HG02571 (cell line): ENCODE measurements at regions not wholly inside any gene's neighbourhood (a gene's known extent, or its start where the extent isn't known, plus 50 kb on each side); places are given as distances from the start of the nearest gene placed in this dataset.

Experiments used
- ATAC-seq: cut with Tn5 transposase; IDR thresholded peaks from one replicate; pipeline ENCODE4 v1.9.1; 2021; ENCODE audit warnings: mild to moderate bottlenecking, moderate library complexity; ENCODE audit not compliant: unreplicated experiment

GRCh38 chr2:138175066-138175465 is 210.8 kb downstream of the HNMT start:
- no peak for ATAC-seq

- no peak for ATAC-seq
These were observed 212.7 kb downstream of the HNMT start for GRCh38 chr2:138176862-138177439.

GRCh38 chr2:138177693-138178092 is 213.4 kb downstream of the HNMT start:
- no peak for ATAC-seq

GRCh38 chr2:138180692-138181386 is 216.6 kb downstream of the HNMT start:
- no peak for ATAC-seq

GRCh38 chr2:138182250-138182936 is 218.1 kb downstream of the HNMT start:
- ATAC-seq, result no peak

- no peak for ATAC-seq
These were observed 218.7 kb downstream of the HNMT start for GRCh38 chr2:138182937-138183312.

GRCh38 chr2:138183705-138184104 is 219.4 kb downstream of the HNMT start:
- no peak for ATAC-seq

- ATAC-seq, result no peak
These were observed 220.2 kb downstream of the HNMT start for GRCh38 chr2:138184428-138184827.

- no peak for ATAC-seq
These were observed 221.6 kb downstream of the HNMT start for GRCh38 chr2:138185827-138186226.

- ATAC-seq, result no peak
These were observed 222.9 kb downstream of the HNMT start for GRCh38 chr2:138187221-138187620.

GRCh38 chr2:138190999-138191398 is 226.7 kb downstream of the HNMT start:
- ATAC-seq, result no peak

GRCh38 chr2:138193416-138194213 is 229.3 kb downstream of the HNMT start:
- no peak for ATAC-seq

GRCh38 chr2:138201286-138201685 is 237.0 kb downstream of the HNMT start:
- no peak for ATAC-seq

GRCh38 chr2:138202762-138203161 is 238.5 kb downstream of the HNMT start:
- ATAC-seq, result no peak

GRCh38 chr2:138205281-138205680 is 241.0 kb downstream of the HNMT start:
- no peak for ATAC-seq

- no peak for ATAC-seq
These were observed 243.0 kb downstream of the HNMT start for GRCh38 chr2:138207074-138207930.

- ATAC-seq, result no peak
These were observed 244.7 kb downstream of the HNMT start for GRCh38 chr2:138209009-138209408.

- no peak for ATAC-seq
These were observed 246.2 kb downstream of the HNMT start for GRCh38 chr2:138210487-138210886.

GRCh38 chr2:138212434-138212833 is 248.2 kb downstream of the HNMT start:
- ATAC-seq, result no peak

- no peak for ATAC-seq
These were observed 248.8 kb downstream of the HNMT start for GRCh38 chr2:138213084-138213483.

- ATAC-seq, result no peak
These were observed 249.4 kb downstream of the HNMT start for GRCh38 chr2:138213624-138214023.
